Activated T-cell treated with anti-CD3 and anti-CD28 coated beads, Interleukin-2, amount 50 U/mL, for 48 hours (primary cell): ENCODE measurements at regions not wholly inside any gene's neighbourhood (a gene's known extent, or its start where the extent isn't known, plus 50 kb on each side); places are given as distances from the start of the nearest gene placed in this dataset.

ENCODE experiments used
- DNase-seq, 2 experiments: peaks; one replicate each; pipeline ENCODE4 v3.0.0-alpha.2; 2020

GRCh38 chr5:10875201-10875768 is 114.3 kb upstream of the DAP start:
- DNase-seq, result no peak

- no peak for DNase-seq
Observed at GRCh38 chr5:10874541-10874940, 113.5 kb upstream of the DAP start.

- DNase-seq, result no peak
Observed at GRCh38 chr5:10870791-10871190, 109.8 kb upstream of the DAP start.

GRCh38 chr5:10868956-10869355 is 107.9 kb upstream of the DAP start:
- no peak for DNase-seq

GRCh38 chr5:10867389-10868303 is 106.6 kb upstream of the DAP start:
- no peak for DNase-seq

GRCh38 chr5:10866913-10867312 is 105.9 kb upstream of the DAP start:
- DNase-seq, result no peak

GRCh38 chr5:10863763-10864383 is 102.8 kb upstream of the DAP start:
- DNase-seq, result peak; percentile 73 to 77

GRCh38 chr5:10862085-10862484 is 101.1 kb upstream of the DAP start:
- no peak for DNase-seq

GRCh38 chr5:10861423-10861790 is 100.4 kb upstream of the DAP start:
- no peak for DNase-seq

- no peak for DNase-seq
Observed at GRCh38 chr5:10860645-10861422, 99.8 kb upstream of the DAP start.

- no peak for DNase-seq
Observed at GRCh38 chr5:10860196-10860543, 99.1 kb upstream of the DAP start.

GRCh38 chr5:10859393-10860195 is 98.6 kb upstream of the DAP start:
- no peak for DNase-seq

- DNase-seq, result no peak
Observed at GRCh38 chr5:10858945-10859344, 97.9 kb upstream of the DAP start.

- DNase-seq, result no peak
Observed at GRCh38 chr5:10858307-10858706, 97.3 kb upstream of the DAP start.

GRCh38 chr5:10857338-10857733 is 96.3 kb upstream of the DAP start:
- no peak for DNase-seq

GRCh38 chr5:10856683-10857337 is 95.8 kb upstream of the DAP start:
- peak; percentile 53 to 58 for DNase-seq

GRCh38 chr5:10856071-10856470 is 95.0 kb upstream of the DAP start:
- DNase-seq, result no peak

GRCh38 chr5:10854506-10855277 is 93.7 kb upstream of the DAP start:
- DNase-seq, result no peak

GRCh38 chr5:10853154-10853553 is 92.1 kb upstream of the DAP start:
- no peak for DNase-seq

- DNase-seq, result no peak
Observed at GRCh38 chr5:10849278-10849677, 88.2 kb upstream of the DAP start.

GRCh38 chr5:10844016-10844415 is 83.0 kb upstream of the DAP start:
- DNase-seq, result no peak
